Testis (tissue), 2 donors: ENCODE measurements at regions not wholly inside any gene's neighbourhood (a gene's known extent, or its start where the extent isn't known, plus 50 kb on each side); places are given as distances from the start of the nearest gene placed in this dataset.

Experiments used
- POLR2A ChIP-seq: fragments of 450-650 bp; IDR thresholded peaks from one replicate; pipeline ENCODE4 v1.6.1; 2017; ENCODE audit warnings: antibody characterized with exemption, mild to moderate bottlenecking, moderate library complexity
- TF ChIP-seq, protein P1 (sequence below), 3 experiments: fragments of 450-650 bp in 2 of 3; fragments of 200-600 bp in 1 of 3; sonication (generic) in 1 of 3; IDR thresholded peaks; one replicate each; pipeline ENCODE4 v1.5.1; 2016 to 2019; ENCODE audit warnings: antibody characterized with exemption in 3 of 3, mild to moderate bottlenecking in 2 of 3, moderate library complexity in 1 of 3

DNA sequence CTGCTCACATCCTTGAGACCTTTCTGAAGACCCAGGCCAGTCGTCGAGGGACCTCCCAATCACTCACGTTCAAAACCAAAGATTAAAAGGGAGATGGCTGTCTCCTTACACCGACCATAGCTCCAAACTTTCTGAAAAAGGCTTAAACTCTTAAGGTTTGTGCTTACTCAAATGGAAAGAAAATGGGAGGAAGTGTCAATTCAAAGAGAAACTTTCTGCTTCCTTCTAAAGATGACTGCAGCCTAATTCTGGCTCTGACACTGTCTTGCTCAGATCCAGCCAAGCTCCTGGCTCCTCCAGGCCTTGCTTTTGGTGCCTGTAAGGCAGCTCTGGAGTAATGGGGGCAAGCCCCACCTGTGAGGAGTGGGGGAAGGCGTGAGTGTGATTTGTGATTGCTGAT, 54.9 kb upstream of the WSB1 start:
- TF ChIP-seq, protein P1, sequence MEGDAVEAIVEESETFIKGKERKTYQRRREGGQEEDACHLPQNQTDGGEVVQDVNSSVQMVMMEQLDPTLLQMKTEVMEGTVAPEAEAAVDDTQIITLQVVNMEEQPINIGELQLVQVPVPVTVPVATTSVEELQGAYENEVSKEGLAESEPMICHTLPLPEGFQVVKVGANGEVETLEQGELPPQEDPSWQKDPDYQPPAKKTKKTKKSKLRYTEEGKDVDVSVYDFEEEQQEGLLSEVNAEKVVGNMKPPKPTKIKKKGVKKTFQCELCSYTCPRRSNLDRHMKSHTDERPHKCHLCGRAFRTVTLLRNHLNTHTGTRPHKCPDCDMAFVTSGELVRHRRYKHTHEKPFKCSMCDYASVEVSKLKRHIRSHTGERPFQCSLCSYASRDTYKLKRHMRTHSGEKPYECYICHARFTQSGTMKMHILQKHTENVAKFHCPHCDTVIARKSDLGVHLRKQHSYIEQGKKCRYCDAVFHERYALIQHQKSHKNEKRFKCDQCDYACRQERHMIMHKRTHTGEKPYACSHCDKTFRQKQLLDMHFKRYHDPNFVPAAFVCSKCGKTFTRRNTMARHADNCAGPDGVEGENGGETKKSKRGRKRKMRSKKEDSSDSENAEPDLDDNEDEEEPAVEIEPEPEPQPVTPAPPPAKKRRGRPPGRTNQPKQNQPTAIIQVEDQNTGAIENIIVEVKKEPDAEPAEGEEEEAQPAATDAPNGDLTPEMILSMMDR (IDR thresholded peaks at IDR 0.05), result no peak
- no peak for TF ChIP-seq POLR2A
